NAMALWA (cell line): ENCODE measurements at regions not wholly inside any gene's neighbourhood (a gene's known extent, or its start where the extent isn't known, plus 50 kb on each side); places are given as distances from the start of the nearest gene placed in this dataset.
"Not testable (repeated sequence)": the region's sequence is repeated elsewhere in the genome, so short reads cannot be mapped to it uniquely, and the experiment has no call there.

Experiments
- DNase-seq: peaks from one replicate; pipeline ENCODE4 v3.0.0-alpha.2; 2015; ENCODE audit warnings: low spot score

- no peak for DNase-seq
Measured at GRCh38 chr7:51929818-51930217, 613.2 kb upstream of the COBL start.

GRCh38 chr7:51927738-51928137 is 611.1 kb upstream of the COBL start:
- DNase-seq: no peak

- DNase-seq: no peak
Measured at GRCh38 chr7:51918581-51918980, 602.0 kb upstream of the COBL start.

- no peak for DNase-seq
Measured at GRCh38 chr7:51901489-51901840, 584.9 kb upstream of the COBL start.

- not testable (repeated sequence) for DNase-seq
Measured at GRCh38 chr7:51900755-51901488, 584.3 kb upstream of the COBL start.

GRCh38 chr7:51899611-51900010 is 583.0 kb upstream of the COBL start:
- DNase-seq: no peak

- DNase-seq: no peak
Measured at GRCh38 chr7:51882412-51882811, 565.8 kb upstream of the COBL start.

- DNase-seq: no peak
Measured at GRCh38 chr7:51881309-51881708, 564.7 kb upstream of the COBL start.

GRCh38 chr7:51878865-51879264 is 562.3 kb upstream of the COBL start:
- DNase-seq: no peak

- no peak for DNase-seq
Measured at GRCh38 chr7:51869452-51869851, 552.8 kb upstream of the COBL start.

- no peak for DNase-seq
Measured at GRCh38 chr7:51867117-51867516, 550.5 kb upstream of the COBL start.

GRCh38 chr7:51860305-51860704 is 543.7 kb upstream of the COBL start:
- no peak for DNase-seq

GRCh38 chr7:51850126-51850525 is 533.5 kb upstream of the COBL start:
- DNase-seq: no peak

GRCh38 chr7:51847461-51848134 is 531.0 kb upstream of the COBL start:
- no peak for DNase-seq

GRCh38 chr7:51839130-51839529 is 522.5 kb upstream of the COBL start:
- not testable (repeated sequence) for DNase-seq

GRCh38 chr7:51827631-51828030 is 511.0 kb upstream of the COBL start:
- DNase-seq: no peak

- DNase-seq: no peak
Measured at GRCh38 chr7:51824050-51824449, 507.4 kb upstream of the COBL start.

- no peak for DNase-seq
Measured at GRCh38 chr7:51823437-51823836, 506.8 kb upstream of the COBL start.

- no peak for DNase-seq
Measured at GRCh38 chr7:51817694-51818225, 501.2 kb upstream of the COBL start.

GRCh38 chr7:51805783-51806431 is 489.3 kb upstream of the COBL start:
- DNase-seq: not testable (repeated sequence)

- no peak for DNase-seq
Measured at GRCh38 chr7:51802718-51803117, 486.1 kb upstream of the COBL start.

GRCh38 chr7:51797371-51797770 is 480.8 kb upstream of the COBL start:
- DNase-seq: no peak

- no peak for DNase-seq
Measured at GRCh38 chr7:51792796-51793195, 476.2 kb upstream of the COBL start.
